HG03457 (cell line): ENCODE measurements at regions not wholly inside any gene's neighbourhood (a gene's known extent, or its start where the extent isn't known, plus 50 kb on each side); places are given as distances from the start of the nearest gene placed in this dataset.

Source experiments
- ATAC-seq: cut with Tn5 transposase; IDR thresholded peaks from one replicate; pipeline ENCODE4 v1.9.1; 2021; ENCODE audit warnings: moderate number of reproducible peaks; ENCODE audit not compliant: unreplicated experiment

DNA sequence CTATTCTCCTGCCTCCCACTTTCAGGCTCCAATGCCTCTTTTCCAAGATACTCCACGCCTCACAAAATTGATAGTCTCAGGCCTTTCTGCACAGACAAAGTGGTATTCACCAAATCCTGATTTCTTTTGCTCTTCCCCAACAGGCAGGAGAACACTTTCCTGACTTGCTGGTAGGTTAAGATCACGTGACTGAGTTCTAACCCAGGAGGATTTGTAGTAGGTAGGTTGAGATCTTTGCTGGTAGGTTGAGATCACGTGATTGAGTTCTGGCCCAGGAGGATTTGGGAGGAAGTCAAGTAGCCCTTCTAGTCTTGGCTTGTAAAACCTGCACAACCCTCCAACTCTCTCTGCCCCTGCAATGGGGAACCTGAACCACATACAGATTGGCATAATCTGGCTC, 741.5 kb downstream of the TYW1 start:
- ATAC-seq, result no peak

DNA sequence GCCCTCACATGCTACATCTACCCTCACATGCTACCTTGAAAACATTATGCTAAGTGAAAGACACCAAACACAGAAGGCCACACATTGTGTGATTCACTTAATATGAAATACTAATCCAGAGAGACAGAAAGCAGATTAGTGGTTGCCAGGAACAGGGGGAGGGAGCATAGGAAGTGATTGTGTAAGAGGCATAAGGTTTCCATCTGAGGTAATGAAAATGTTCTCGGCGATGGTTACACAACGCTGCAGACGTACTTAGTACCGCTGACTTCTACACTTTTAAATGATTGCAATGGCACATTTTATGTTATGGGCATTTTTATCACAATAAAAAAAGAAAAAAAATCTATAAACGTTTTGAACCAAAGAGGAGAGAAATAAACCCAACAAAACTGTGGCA, 742.3 kb downstream of the TYW1 start:
- ATAC-seq, result no peak

DNA sequence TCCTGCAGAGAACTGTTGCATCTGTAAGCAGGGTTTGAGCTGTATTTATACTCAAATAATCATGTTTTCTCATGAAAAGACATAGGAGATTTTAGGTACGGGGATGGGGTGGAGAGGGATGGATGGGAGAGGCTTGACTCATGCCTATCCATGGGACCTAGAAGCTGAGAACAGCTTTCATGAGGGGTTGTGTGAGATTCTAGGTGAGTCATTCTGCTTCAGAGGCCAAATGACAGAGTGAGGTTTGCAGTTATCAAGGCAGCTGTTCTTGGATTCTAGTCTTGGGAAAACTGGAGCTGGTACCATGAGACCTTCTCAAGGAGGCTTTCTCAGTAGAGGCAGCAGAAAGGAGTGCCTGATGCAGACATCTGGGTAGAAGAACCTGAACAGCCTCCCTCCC, 746.9 kb downstream of the TYW1 start:
- no peak for ATAC-seq

DNA sequence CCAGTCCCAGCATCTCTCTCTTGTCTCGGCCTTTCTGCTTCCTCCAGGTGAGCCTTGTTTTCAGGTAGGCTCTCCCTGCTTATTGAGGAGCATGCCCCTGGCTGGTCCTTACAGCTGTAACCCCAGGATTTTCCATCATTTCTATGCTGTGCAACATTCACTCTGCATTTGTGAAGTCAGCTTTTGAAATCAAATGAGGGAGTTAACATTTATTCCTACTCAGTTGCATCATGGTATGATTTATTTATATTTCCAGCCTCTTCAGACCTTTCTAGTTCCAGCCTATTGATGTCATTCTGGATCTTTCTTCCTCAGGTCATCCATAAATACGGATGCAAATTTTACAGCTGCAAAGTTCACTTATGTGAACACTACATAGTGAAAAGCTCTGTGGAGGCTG, 755.6 kb downstream of the TYW1 start:
- ATAC-seq, result no peak

DNA sequence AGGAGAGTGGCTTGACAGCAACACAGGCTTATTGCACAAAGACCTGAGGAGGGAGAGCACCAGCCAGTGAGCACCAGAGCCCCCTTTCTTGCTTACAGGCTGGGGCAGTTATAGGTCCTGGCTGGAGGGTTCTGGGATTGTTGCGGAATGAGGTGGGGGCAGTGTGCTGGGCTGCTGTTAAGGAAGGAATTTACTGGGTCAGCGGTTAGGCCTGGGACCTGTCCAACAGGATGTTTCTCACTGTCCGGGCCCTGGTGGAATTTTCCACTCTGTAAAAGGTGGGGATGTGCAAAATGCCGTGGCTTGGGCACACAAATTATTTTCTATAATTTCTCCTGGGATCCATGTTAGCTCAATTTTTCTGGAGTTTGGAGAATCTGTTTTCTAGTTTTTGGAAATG, 757.3 kb downstream of the TYW1 start:
- ATAC-seq, result no peak

DNA sequence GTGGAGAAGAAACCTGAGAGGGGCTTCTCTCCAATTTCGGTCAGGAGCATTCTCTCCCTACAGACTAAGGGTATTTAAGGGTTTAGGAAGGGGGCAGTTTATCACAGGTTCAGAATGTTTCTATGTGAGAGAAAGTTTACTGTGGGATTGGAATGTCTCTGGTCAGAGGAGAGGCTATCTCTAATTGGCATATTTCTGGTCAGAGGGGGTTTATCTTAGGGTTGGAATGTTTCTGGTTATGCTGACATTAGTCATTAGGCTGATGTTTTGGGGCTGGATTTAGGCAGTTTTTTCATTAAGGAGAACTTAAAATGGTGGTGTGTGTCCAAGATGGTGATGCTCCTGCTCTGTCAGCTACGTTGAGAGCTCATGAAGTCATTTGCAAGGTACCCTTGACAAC, 758.0 kb downstream of the TYW1 start:
- no peak for ATAC-seq

DNA sequence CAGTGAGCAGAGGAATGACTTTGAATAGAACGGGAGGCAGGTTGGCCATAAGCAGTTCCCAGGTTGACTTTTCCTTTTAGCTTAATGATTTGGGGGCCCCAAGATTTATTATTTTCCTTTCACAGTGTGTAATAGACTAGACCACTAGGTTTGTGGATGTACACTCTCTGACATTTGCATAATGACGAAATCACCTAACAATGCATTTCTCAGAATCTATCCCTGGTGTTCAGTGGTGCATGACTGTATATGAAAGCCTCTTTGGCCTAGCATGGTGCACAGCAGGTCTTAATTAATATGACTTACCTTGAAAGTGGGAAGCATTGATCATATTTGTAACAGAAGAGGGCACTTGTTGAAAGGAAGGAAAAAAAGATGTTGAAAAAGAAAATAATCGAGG, 761.9 kb downstream of the TYW1 start:
- no peak for ATAC-seq

DNA sequence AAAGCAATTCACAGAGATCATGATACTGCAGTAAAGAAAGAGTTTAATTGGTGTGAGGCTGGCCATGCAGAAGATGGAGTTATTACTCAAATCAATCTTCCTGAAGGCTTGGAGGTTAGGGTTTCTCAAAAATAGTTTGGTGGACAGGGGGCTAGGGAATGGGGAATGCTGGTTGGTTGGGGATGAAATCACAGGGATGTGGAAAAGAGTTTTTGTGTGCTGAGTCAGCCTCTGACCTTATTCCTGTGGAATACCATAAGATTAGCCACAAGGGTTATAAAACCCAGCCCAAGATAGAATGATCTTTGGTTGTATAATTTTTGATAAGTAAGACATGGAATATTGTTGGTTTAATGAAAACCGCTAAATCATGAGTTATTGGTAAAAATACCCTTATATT, 764.3 kb downstream of the TYW1 start:
- ATAC-seq, result no peak

DNA sequence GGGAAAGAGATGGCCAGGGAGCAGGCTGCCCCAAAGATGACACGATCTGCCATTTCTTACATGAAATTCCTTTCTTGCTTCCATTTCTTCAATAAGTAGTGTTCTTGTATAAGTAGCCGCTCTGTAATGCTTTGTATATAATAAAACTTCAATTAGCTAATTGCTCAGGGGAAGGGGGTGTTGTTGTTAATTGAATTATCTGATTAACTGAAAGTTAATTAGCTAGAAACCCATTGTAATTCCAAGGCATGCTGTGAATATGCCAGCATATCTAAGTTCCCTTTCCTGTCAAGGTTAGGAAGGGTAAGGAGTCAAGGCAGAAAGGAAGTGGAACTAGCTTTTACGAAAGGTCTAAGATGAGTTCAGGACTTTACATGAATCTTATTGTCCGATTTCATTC, 765.9 kb downstream of the TYW1 start:
- ATAC-seq, result no peak

DNA sequence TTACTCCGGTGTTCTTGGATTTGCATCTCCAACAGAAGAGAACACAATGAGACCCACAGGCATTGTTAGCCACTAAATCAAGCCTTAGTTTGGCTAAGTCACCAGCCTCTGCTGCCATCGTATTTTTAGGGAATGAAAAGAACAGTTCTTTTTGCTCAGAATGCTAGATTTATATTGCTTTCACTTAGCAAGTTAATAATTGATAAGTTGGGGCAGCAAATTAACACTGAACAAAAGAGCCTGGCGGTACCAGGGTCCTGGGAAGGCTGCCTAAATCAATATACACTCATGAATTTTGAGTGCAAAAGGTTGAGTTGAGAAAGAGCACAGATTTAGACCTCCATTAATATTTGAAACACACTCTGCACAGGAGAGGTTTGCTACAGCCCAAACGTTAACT, 767.7 kb downstream of the TYW1 start:
- no peak for ATAC-seq

DNA sequence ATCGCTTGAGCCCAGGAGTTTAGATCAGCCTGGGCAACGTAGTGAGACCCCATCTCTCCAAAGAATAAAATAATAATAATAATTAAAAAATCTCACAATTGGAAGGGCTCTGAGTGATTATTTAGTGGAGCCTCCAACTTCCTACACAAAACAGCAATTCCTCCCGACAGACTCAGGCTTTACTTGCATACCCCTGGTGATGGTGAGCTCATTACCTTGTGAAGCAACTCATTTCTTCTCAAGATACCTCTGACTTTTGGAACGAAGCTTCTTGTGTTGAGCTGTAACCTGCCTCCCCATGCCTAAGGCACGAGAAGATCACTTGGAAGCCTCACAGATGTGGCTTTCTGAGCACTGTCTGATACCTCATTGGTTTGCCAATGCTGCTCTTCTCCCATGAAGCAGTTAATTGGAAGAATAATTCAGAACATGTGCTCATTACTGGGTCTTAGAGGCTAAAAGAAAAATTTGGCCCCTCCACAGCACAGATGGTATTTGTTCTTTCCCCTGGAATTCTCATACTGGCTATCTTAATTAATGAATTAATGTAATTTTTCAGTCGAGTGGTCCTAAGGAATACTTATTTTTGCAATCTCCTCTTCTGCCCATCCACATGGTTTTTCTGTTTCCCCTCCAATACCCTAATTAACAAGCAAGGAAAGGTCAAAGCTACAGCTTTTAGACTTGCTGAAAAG, 769.0 kb downstream of the TYW1 start:
- no peak for ATAC-seq

DNA sequence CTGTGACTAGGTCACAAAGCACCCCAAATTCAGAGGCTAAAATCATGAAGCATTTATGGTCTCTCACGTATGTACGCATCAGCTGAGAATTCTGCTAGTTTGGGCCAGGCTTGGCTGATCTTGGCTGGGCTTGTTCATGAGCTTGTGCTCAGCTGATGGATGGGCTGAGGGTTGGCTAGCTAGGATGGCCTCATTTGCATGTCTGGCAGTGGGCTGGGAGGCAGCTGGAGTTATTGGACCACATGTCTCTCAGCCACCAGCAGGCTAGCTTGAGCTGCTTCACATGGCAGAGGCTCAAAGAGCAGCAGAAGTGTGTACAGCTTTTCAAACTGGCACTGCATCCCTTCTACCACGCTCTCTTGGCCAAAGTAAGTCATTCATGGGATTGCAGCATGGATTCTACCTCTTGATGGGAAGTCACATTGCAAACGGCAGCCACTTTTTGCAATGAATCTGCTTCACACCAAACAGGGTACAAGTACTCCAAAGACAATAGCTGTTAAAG, 770.3 kb downstream of the TYW1 start:
- ATAC-seq, result no peak

DNA sequence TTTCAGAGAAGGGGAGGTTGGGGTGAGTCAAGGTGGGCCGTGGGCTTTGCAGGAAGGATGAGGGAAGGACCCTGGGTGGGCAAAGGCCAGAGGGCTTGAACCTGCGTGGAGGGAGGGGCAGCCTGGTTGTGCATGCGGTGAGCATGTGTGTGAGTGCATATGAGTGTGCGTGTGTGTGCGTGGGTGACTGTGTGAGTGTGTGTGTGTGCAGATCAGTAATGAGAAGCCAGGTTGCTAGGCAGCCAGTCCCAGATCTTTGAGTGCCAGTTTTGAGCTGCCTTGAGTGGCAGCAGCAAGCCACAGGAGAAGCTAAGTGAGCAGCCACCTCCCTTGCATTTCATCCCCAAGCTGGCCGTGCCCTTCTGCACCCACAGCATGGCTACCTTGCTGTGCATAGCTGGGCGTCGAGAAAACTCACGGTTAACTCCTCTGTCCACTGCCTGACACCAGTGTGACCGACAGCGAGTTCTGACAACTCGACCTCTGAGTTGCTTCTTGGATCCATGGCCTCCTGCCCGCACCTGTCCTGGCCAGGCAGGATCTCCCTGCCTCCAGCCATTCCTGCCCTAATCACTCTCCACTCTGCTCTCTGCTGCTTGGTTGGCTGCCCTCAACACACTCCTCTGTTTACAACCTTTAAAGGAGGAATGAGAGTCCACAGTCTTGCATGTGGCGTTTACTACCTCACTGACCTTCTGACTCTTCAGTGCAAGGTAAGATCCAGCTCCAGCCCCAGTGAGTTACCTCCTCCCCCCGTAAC, 775.4 kb downstream of the TYW1 start:
- ATAC-seq, result no peak

DNA sequence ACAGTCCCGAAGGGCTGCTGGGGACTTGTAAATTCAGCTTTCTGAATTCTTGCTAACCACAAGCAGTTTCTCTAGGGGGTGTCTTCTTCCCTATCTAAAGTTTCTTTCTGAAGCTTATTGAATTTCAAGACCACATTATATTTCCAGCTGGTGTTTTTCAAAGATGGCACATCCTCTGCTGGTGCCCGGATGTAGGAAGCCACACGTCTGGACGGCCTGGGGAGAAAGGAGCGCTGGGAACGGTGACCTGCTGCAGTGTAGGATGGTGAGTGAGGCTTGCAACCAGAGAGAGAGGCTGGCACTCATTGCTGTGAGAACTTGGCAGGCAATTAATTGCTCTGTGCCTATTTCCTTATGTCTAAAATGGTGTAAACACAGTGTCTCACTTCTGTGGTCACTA, 776.4 kb downstream of the TYW1 start:
- no peak for ATAC-seq

DNA sequence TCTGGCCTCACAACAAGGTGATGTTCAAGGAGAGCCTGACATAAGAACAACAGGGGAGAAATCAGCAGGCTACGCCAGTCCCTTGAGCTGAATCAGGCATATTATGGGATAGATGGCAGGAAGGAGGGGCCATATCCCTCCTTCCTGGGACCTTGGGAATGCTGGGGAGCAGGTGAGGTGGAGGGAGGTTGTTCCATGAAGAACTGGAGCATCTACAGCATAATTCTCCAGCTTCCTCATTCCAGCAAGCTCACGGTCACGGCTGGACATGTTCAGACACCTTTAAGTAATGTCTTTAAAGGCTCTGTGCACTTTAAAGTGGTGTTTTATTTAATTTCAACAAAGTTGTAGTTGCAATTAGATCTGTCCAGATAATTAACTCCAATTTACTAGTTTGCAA, 780.5 kb downstream of the TYW1 start:
- ATAC-seq, result no peak

DNA sequence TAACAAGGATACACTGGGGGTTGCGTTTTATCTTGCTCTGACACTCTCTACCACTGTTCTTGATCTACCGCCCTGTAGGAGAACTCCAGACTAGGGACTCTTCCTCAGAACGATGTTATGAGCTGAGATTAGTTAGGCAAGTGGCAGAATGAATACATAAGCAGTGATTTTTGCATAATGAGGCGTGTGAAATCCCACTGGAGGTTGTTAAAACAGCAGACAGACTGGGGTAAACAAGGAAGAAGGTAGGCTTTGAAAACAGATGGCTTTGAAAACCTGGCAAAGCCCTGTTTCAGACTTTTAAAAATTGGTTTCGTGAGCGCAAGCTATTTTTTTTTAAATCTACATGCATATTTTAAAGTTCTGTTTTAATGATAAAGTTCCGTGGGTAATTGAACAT, 785.2 kb downstream of the TYW1 start:
- ATAC-seq, result no peak

DNA sequence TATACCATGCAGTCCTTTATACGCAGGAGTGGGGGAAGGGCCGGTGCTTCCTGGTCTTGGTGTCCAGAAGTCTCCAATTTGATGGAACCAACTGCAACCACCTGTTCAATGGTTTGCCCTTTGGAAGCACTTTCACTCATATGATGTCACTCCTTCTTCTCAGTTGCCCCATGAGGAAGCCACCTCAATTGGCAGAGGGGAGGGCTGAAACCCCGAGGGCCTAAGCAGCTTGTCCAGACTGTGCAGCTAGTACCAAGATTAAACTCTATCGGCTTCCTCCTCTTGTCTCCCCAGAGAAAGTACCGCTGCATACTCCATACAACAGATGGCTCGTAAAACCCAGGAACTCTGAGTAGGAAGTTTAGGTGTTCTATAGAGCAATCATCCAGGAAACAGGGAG, 789.4 kb downstream of the TYW1 start:
- no peak for ATAC-seq

DNA sequence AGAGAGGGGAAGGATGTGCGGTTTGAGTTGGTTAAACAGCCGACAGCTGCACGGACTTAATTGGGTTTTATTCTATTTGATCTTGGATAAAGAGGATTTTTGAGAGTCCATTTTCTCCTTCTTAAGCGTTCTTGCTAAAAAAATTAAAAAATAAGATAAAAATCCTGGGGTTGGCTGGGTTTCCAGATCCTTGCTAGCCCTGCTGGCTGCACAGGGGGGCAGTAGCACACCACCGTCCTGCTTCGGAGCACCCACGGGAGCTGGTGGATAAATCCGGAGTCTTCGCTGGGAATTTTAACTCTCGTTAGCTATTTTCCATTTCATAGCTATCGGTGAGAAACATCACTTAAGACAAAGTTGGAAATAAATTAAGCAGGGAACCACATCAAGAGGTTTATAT, 792.0 kb downstream of the TYW1 start:
- no peak for ATAC-seq

DNA sequence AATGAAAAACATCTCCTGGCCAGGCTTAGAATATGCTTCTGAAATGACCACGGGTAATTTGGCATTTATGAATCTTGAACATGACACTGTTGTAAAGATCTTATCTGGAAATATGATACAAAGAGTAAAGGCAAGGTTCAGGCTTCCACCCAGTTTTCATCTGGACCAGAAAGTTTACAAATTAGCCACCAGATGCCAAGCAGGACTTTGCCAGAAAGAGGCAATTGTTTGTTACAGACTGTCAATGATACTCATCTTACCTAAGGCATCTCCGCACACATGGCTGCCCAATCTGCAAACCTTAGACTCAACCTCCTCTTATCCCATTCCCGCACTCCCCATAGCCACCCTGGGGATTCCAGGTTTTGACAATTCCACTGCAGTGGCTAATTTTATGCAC, 795.3 kb downstream of the TYW1 start:
- no peak for ATAC-seq

DNA sequence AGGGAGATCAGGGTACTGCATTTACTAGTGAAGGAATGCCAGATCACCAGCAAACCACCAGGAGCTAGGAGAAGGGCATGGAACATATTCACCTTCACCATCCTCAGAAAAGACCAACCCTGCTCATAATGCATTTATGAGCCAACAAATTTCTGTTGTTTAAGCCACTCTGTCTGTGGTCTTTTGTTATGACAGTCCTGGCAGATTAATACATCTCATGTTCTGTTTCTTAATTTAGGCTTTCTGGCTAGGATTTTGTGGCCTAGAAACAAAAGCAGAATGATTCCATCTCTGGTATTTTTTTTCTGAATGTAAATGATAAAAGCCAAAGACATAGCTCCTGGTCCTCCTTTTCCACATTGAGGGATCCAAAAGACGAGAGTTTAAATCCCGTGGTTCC, 797.9 kb downstream of the TYW1 start:
- no peak for ATAC-seq

DNA sequence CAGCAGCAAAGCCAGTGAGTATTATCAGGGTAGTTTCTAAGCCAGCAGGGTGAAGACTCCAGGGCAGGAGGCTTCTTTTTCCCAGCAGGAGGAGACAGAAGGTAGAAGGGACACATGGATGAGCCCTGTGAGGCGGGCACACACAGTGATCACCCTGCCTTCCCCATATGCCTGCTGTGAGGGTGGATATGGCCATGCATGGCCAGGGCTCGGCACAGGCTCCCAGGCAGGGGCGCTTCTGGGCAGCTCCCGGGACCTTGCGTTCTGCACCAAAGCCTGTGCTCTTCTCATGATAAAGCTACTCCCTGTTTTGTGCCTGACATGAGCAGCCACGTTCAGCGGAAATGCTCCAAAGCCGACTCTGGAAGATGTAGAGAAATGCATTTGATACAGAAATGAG, 807.2 kb downstream of the TYW1 start:
- no peak for ATAC-seq

DNA sequence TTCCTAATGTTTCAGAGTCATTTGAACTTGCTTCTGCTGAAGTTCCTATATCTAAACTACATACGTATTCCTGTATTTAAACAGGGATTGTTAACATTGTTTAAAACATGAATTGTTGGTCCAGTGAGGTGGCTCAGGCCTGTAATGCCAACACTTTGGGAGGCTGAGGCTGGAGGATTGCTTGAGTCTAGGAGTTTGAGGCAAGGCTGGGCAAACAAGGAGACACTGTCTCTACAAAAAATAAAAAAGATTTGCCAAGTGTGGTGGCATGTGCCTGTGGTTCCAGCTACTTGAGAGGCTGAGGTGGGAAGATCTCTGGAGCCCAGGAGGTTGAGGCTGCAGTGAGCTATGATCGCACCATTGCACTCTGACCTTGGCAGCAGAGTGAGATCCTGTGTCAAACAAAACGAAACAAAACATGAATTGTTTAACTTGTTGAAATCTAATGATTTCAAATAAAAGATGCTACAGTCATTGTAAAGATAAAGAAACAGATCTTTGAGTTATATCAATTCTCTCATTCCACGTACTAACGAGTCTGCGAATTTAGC, 809.4 kb downstream of the TYW1 start:
- no peak for ATAC-seq
